ENCODE measurements at regions not wholly inside any gene's neighbourhood (a gene's known extent, or its start where the extent isn't known, plus 50 kb on each side); places are given as distances from the start of the nearest gene placed in this dataset.

DNA sequence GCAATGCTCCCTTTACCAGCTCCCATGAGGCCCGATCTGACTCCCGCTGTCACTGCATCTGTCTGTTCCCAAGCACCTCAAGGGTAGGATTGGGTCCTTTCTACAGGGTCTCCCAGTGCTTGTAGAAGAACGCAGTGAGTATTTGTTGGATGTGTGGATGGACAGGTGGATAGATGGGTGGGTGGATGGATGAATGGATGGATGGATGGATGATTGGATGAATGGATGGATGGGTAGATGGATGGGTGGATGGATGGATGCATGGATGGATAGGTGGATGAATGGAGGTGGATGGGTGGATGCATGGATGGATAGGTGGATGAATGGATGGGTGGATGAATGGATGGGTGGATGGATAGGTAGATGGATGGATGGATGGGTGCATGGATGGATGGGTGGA is 91.6 kb downstream of the HS1BP3 start:
- DNase-seq: no peak

DNA sequence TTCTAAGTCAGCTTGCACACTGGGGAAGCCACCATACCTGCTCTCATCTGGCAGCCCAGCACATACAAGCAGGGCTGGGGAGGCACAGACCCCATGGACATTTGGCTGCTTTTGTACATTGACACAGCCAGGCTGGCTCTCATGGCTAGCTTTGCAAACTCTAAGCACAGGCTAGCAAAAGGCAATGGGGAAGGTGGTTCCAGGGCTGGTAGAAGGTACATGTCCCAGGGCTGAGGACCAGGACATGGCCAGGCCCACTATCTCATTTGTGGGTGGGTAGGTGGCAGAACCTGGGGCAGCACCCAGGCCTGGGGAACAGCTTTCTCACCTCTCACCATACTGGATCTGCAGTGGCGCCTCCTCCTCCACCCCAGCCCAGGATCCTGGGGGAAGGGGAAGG is 90.9 kb downstream of the HS1BP3 start:
- DNase-seq: no peak

DNA sequence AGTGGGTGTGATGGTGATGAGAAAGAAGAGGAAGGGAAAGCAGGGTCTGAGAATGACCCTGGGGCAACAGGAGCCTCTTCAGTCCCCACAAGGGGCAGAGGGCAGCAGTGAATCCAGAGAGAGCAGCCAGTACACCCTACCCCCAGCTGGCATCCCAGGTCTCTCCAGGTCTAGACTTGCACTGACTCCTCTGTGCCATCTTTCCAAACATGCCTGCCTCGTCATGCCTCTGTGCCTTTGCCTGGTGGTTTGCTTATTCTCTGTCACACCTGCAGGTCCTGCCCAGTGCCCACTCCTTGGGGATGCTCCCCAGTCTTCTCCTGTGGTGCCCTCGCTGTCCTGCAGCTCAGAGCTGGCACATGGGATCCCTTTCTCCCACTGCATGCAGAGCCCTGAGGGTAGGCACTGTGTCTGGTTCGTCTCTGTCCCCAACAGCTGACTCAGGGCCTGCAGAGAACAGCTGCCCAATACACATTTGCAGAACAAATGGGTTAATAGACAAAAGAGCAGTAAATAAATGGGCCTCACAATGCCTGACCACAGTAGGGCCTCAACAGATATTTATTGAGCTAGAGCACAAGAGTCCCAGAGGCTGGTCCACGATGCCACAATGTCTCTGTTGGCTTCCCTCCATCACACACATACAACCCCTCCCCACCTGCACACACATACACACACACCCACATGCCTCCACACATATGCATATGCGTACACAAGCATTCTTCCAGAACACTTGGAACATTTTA is 89.8 kb downstream of the HS1BP3 start:
- DNase-seq: no peak

DNA sequence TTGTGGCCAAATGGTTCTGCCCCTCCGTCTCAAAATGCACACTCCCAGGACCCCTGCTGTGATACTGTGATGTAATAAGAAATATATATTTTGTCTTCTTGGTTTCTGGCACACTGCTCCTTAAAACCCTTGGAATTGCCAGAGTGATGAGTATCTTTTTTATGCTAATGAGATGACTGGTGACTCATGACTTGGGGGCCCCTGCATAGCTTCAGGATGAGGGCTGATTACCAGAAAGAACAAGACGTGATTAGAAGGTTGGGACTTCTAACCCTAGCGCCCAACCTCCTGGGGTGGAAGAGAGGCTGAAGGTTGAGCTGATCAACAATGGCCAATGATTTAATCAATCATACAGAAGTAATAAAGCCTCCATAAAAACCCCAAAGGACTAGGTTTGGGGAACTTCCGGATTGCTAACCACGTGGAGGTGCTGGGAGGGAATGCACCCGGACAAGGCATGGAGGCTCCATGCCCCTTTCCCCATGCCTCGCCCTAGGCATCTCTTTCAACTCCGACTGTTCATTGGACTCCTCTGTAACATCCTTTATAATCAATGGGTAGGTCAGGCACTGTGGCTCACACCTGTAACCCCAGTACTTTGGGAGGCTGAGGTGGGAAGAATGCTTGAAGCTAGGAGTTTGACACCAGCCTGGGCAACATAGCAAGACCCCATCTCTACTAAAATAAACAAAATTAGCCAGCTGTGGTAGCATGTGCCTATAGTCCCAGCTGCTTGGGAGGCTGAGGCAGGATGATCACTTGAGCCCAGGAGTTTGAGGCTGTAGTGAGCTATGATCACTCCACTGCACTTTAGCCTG is 89.1 kb downstream of the HS1BP3 start:
- no peak for DNase-seq

DNA sequence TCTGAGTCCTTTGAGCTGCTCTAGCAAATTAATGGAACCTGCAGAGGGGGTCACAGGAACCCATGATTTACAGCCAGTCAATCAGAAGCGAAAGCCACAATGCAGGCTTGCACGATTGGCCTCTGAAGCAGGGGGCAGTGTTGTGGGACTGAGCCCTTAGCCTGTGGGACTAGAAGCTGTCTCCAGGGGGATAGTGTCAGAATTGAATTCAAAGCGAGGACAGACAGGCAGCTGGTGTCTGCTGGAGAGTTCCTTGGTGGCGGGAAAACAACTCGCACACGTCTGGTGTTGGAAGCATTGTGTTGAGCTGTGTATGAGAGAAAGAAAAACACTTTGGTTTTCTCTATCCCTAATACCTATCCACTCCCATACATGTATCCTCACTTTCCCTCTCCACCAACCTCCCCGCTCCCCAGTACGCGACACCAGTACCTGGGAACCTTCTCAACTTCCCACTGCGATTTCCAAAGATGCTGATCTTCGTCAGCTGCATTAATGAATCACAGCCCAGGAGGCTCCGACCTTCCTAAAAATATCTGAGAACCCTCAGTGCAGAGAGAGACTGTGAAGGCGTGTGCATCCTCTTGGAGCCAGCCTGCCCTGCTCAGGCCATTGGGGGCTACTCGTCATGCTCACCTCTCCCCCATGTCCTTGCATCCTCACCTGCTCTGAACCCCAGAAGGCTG is 88.2 kb downstream of the HS1BP3 start:
- DNase-seq: no peak

DNA sequence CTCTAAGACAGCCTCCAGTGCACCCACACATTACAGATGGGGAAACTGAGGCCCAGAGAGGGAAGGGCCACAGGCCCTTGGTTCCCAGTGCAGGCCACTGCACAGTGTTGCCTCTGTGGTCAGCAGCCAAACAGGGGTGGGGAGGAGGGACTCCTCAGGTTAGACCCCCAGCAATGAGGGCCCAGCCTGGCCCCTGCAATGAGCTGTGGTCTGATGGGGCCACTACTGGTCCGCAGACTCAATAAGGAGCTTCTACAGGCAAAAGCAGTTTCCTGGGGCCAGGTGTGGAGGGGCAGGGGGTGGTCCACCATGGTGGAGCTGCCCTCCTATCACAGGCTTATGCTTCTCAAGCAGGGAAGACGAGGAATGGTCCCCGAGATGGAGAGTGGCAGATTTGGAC is 87.6 kb downstream of the HS1BP3 start:
- DNase-seq: no peak

DNA sequence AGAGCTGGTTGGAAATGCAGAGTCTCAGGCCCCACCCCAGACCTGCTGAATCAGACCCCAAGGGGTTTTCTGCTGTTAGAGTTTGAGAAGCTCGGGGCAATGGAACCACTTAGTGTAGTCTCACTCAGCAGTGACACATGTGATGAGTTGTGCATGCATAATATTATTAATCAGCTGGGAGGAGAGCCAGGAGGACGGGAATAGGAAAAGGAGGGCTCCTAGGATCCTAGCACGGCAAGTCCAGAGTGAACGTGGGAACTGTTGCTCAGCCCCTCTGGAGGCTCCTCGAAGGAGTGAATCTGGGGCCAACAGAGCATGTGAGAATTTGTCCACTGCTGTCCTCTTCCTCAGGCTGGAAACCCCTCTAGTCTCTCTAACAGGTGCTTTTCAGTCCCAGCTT is 87.1 kb downstream of the HS1BP3 start:
- no peak for DNase-seq

DNA sequence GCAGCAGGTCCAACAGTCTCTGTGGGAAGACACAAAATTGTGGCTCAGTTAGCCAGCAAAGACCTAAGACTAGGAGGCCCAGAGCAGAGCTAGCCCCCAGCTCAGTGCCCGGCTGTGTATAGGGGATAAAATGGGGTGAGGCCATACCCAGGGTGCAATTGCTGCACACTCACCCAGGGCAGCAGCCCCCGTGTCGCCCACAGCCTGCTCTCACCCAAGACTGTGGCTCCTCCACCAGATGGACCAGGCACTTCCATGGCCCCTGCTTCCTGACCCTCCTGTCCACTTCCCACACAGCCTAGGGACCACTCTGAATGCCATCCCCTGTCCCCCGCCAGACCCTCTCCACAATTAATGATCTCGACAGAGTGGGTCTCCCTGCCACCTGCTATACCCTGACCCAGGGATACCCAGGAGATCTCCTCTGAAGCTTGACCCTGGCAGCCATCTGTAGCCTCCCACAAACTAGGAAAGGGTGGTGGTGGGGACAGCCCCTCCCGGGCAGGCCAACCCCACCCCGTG is 85.7 kb downstream of the HS1BP3 start:
- no peak for DNase-seq

DNA sequence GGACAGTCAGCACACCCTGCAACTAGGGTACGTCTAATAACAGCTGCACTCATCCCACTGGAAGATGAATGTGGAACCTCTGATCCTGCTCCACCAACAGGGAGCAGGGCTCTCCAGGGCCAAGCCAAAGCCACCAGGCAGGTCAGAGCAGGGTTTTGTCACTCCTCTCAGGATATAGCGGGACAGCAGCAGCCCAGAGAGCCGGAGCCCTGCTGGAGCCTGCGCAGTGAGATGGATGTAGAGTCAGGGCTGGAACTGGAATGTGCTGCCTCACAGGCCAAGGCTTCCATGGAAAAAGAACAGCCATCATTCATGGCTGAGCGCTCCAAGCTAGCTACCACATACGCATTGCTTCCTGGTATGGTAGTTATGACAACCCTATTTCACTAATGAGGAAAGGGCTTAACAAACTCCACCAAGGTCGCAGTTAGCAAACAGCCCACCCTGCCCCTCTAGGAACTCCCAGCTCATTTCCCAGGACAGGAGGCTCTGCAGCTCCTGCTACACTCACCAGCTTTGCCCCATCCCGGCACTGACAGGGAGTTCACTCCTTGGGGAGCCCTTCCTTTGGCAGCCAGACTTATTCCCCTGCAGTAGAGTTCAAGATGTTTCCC is 85.2 kb downstream of the HS1BP3 start:
- DNase-seq: no peak

DNA sequence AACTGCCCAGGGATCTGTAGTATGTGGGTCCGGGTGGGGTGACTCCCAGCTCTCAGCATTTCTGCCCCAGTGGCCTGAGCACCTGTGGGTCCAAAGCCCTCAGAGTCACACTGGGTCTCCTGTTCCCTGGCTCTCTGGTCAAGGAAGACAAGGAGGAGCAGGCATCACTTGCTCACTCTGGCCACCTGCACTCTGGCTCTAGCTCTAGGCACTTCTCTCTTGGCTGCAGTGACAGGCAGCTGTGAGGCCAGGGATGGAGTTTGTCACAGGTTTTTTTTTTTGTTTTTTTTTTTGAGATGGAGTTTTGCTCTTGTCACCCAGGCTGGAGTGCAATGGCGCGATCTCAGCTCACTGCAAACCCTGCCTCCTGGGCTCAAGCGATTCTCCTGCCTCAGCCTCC is 84.6 kb downstream of the HS1BP3 start:
- no peak for DNase-seq

DNA sequence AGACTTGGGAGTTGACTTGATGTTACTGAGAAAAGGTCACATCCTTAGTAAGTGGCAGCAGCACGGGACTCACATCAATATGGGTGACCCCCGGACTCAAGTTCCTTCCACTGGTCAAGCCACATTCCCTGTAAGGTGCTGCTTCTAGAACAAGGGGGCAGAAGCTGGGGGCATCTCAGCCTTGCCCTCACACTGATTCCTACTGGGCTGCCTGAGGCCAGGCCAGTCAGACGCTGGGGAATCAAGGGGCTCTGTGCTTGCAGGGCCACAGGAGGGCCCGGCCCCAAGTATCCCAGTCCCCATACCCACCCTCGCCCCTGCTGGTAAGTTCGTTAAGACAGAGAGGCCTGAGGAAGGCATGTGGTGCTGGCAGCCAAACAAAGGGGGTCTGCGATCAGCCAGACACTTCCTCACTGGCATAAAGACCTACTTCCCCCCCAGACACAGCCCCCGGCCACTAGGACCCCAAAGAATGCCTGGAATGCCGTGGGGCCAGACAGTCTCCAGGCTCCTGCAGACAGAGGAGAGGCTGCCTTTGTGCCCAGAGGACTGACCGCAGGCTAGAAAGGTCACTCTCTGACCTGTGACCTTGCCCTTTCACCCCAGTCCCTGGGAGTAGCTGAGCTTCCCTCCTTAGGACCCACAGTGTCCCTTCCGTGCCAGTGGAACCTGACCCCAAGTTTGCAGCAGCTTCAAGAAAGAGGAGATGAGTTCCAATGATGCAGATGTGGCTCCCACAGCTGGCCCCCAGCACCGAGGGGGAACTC is 83.6 kb downstream of the HS1BP3 start:
- DNase-seq: no peak
